Heart right ventricle (tissue), 16 donors: ENCODE measurements at regions not wholly inside any gene's neighbourhood (a gene's known extent, or its start where the extent isn't known, plus 50 kb on each side); places are given as distances from the start of the nearest gene placed in this dataset.

Source experiments
- ATAC-seq, 8 donors: fragments of 200-7000 bp; cut with Tn5 transposase; one replicate each; pipeline ENCODE4 v1.9.1; 2020; ENCODE audit warnings: mild to moderate bottlenecking in 8 of 8, moderate library complexity in 8 of 8, moderate number of reproducible peaks in 1 of 8
- DNase-seq, 2 donors: peaks; one replicate each; pipeline ENCODE4 v3.0.0-alpha.2; 2020
- H3K27ac ChIP-seq, 10 donors: fragments of 200-600 bp; sonication (generic) in 2 of 10; one replicate each; pipeline versions ENCODE4 v1.5.0 to v1.8.0; 2020 to 2022; ENCODE audit warnings: mild to moderate bottlenecking in 3 of 10
- H3K27me3 ChIP-seq, 7 donors: fragments of 200-600 bp; one replicate each; pipeline ENCODE4 v1.8.0; 2021 to 2022; ENCODE audit warnings: mild to moderate bottlenecking in 2 of 7
- H3K36me3 ChIP-seq, 9 donors: fragments of 200-600 bp; sonication (generic) in 1 of 9; one replicate each; pipeline versions ENCODE4 v1.5.0 to v1.8.0; 2020 to 2022; ENCODE audit warnings: mild to moderate bottlenecking in 2 of 9
- H3K4me1 ChIP-seq, 9 donors: fragments of 200-600 bp; sonication (generic) in 1 of 9; one replicate each; pipeline versions ENCODE4 v1.5.0 to v1.8.0; 2020 to 2022; ENCODE audit warnings: mild to moderate bottlenecking in 4 of 9
- H3K4me3 ChIP-seq, 10 donors: fragments of 200-600 bp; sonication (generic) in 2 of 10; one replicate each; pipeline versions ENCODE4 v1.5.0 to v1.8.0; 2020 to 2022; ENCODE audit warnings: mild to moderate bottlenecking in 7 of 10, moderate library complexity in 2 of 10
- H3K9me3 ChIP-seq, 11 donors: fragments of 200-600 bp in 10 of 11; sonication (generic) in 2 of 11; one replicate each; pipeline versions ENCODE4 v1.5.0 to v1.8.0; 2013 to 2022; ENCODE audit warnings: mild to moderate bottlenecking in 2 of 11, control low read depth in 1 of 11, moderate library complexity in 1 of 11
- CTCF ChIP-seq, 9 donors: fragments of 200-600 bp; sonication (generic) in 2 of 9; IDR thresholded peaks; one replicate each; pipeline versions ENCODE4 v1.5.0 to v1.8.0; 2021 to 2022; ENCODE audit warnings: antibody characterized with exemption in 9 of 9, mild to moderate bottlenecking in 5 of 9, moderate library complexity in 1 of 9
- WGBS, 2 donors: extraction: QIAGEN DNeasy Blood & Tissue Kit; methylation state at CpG; one replicate each; pipeline ENCODE4 v1.1.7; 2013; ENCODE audit warnings: inconsistent platforms in 1 of 2; 5-methylcytosine and 5-hydroxymethylcytosine counted together
- intact Hi-C, 10 donors: fragments of 100-400 bp; cut with DNase I; formaldehyde crosslinking; loops; one replicate each; pipeline versions ENCODE4 v1.11.1 to v1.14.2; 2022
- donor health status: Arrhythmogenic right ventricular cardiomyopathy.
- donor health status: ischemic (EF 13 %, LVEDD 7.1; RV severe dilation, severe dysfunction).
- donor health status: healthy with polysubstance abuse.
- donor health status: DM: no; HTN: yes; CAD: no.
- donor health status: DM: no; HTN: no; CAD: no.
- donor health status: ischemic (EF 25% LVEDD 6.9; RV normal size, moderate dysfunction).
- donor health status: ischemic (EF 25% LVEDD 5.7; RV mildly dilated, moderate dysfunction).
- donor health status: healthy.
- donor health status: DM: yes; HTN: yes; CAD: no.
- donor health status: Ischemic cardiomyopathy.
- donor health status: ischemic (EF 35%, LVEDD 5.7; RV mildly dilated, moderate dysfunction).
- donor health status: nonischemic (EF 11% LVEDD 7.7; RV severe dilation, severe dysfunction).
- donor health status: DM: yes; HTN: yes; CAD: no.
- donor health status: PGD.
- donor health status: ischemic (EF 29% LVEDD 5.4; RV normal size, mild dysfunction).
- donor health status: nonischemic (EF 23%, LVEDD 6.1; RV moderate dilation, normal function).

GRCh38 chr15:96827981-96828380 lies 497.5 kb downstream of the NR2F2 start:
- no peaks in the 10 kb centered on the region for H3K4me1 ChIP-seq
- TF ChIP-seq CTCF (IDR thresholded peaks at IDR 0.05) = no peak
- H3K27me3 ChIP-seq = no peaks in the 10 kb centered on the region
- no peak for DNase-seq
- no peak overlapping the region for H3K4me3 ChIP-seq
- no peaks in the 10 kb centered on the region for H3K36me3 ChIP-seq
- no peak overlapping the region for H3K27ac ChIP-seq
- intact Hi-C loops = no loop called here
- WGBS, 2 donors = 81 to 84% methylated on average over 8 of the region's 8 CpGs
- ATAC-seq = no peak
- no peaks in the 10 kb centered on the region for H3K9me3 ChIP-seq

- Histone ChIP-seq H3K4me3 (no peak overlapping the region), H3K9me3 (peaks cover 0 to 23% (median 5%) of the 10 kb centered on the region in 11 donors), H3K27me3 (no peaks in the 10 kb centered on the region), H3K27ac (no peak overlapping the region), H3K36me3 (no peaks in the 10 kb centered on the region), H3K4me1 (no peaks in the 10 kb centered on the region)
- WGBS, 2 donors = 74 to 90% methylated on average over 13 to 14 of the region's 14 CpGs
- DNase-seq (no peak), ATAC-seq (no peak)
- no peak for TF ChIP-seq CTCF (IDR thresholded peaks at IDR 0.05)
- intact Hi-C loops = no loop called here
These were observed 506.9 kb downstream of the NR2F2 start for GRCh38 chr15:96837241-96837970.

GRCh38 chr15:96838081-96838480 lies 507.6 kb downstream of the NR2F2 start:
- DNase-seq = no peak
- no peaks in the 10 kb centered on the region for H3K36me3 ChIP-seq
- H3K4me3 ChIP-seq = no peak overlapping the region
- peaks cover 0 to 24% (median 5%) of the 10 kb centered on the region in 11 donors for H3K9me3 ChIP-seq
- H3K27me3 ChIP-seq = no peaks in the 10 kb centered on the region
- ATAC-seq = no peak
- H3K4me1 ChIP-seq = no peaks in the 10 kb centered on the region
- intact Hi-C loops = no loop called here
- no peak for TF ChIP-seq CTCF (IDR thresholded peaks at IDR 0.05)
- no peak overlapping the region for H3K27ac ChIP-seq

- 43% methylated on average over 11 of the region's 11 CpGs for WGBS, 2 donors
- TF ChIP-seq CTCF (IDR thresholded peaks at IDR 0.05) = no peak
- Histone ChIP-seq H3K27me3 (peaks cover 0 to 3% (median 0%) of the 10 kb centered on the region in 7 donors), H3K4me1 (no peaks in the 10 kb centered on the region), H3K4me3 (no peak overlapping the region), H3K9me3 (peaks cover 0 to 6% (median 0%) of the 10 kb centered on the region in 11 donors), H3K27ac (no peak overlapping the region), H3K36me3 (no peaks in the 10 kb centered on the region)
- DNase-seq = no peak
- no peak for ATAC-seq
- intact Hi-C loops = no loop called here
These were observed 518.9 kb downstream of the NR2F2 start for GRCh38 chr15:96849271-96849900.
